Stimulated activated CD4-positive, alpha-beta T cell treated with anti-CD3 and anti-CD28 coated beads, Interleukin-15, amount 100 ng/mL, for 1 hour (primary cell): ENCODE measurements at regions not wholly inside any gene's neighbourhood (a gene's known extent, or its start where the extent isn't known, plus 50 kb on each side); places are given as distances from the start of the nearest gene placed in this dataset.
"Not testable (repeated sequence)": the region's sequence is repeated elsewhere in the genome, so short reads cannot be mapped to it uniquely, and the experiment has no call there.

Experiments used
- DNase-seq, 2 donors: peaks; one replicate each; pipeline ENCODE4 v3.0.0-alpha.2; 2020; ENCODE audit warnings: low read depth in 1 of 2, low spot score in 1 of 2

- no peak for DNase-seq
Observed at GRCh38 chr2:71961289-71962027, 186.2 kb downstream of the CYP26B1 start.

- no peak for DNase-seq
Observed at GRCh38 chr2:71959494-71959893, 188.2 kb downstream of the CYP26B1 start.

- not testable (repeated sequence) for DNase-seq
Observed at GRCh38 chr2:71958426-71958825, 189.2 kb downstream of the CYP26B1 start.

- DNase-seq, result no peak
Observed at GRCh38 chr2:71952572-71953188, 195.0 kb downstream of the CYP26B1 start.

- no peak for DNase-seq
Observed at GRCh38 chr2:71951718-71952404, 195.8 kb downstream of the CYP26B1 start.

- no peak for DNase-seq
Observed at GRCh38 chr2:71951083-71951468, 196.6 kb downstream of the CYP26B1 start.

GRCh38 chr2:71950256-71951082 lies 197.2 kb downstream of the CYP26B1 start:
- DNase-seq, result no peak

- no peak for DNase-seq
Observed at GRCh38 chr2:71949537-71949798, 198.2 kb downstream of the CYP26B1 start.

GRCh38 chr2:71948781-71949536 lies 198.7 kb downstream of the CYP26B1 start:
- no peak for DNase-seq

- no peak for DNase-seq
Observed at GRCh38 chr2:71947809-71948208, 199.9 kb downstream of the CYP26B1 start.

- no peak for DNase-seq
Observed at GRCh38 chr2:71945603-71945959, 202.1 kb downstream of the CYP26B1 start.

- DNase-seq, result no peak
Observed at GRCh38 chr2:71944806-71945602, 202.7 kb downstream of the CYP26B1 start.

GRCh38 chr2:71944183-71944550 lies 203.5 kb downstream of the CYP26B1 start:
- no peak for DNase-seq

GRCh38 chr2:71943238-71944182 lies 204.2 kb downstream of the CYP26B1 start:
- DNase-seq, result no peak

GRCh38 chr2:71941726-71942525 lies 205.7 kb downstream of the CYP26B1 start:
- DNase-seq, result no peak

GRCh38 chr2:71940695-71941094 lies 207.0 kb downstream of the CYP26B1 start:
- no peak for DNase-seq

- DNase-seq, result no peak
Observed at GRCh38 chr2:71939588-71940535, 207.8 kb downstream of the CYP26B1 start.
